D721Med (cell line): ENCODE measurements at regions not wholly inside any gene's neighbourhood (a gene's known extent, or its start where the extent isn't known, plus 50 kb on each side); places are given as distances from the start of the nearest gene placed in this dataset.

Source experiments
- DNase-seq: peaks from one replicate; pipeline ENCODE4 v3.0.0; 2011; ENCODE audit warnings: low spot score; ENCODE audit not compliant: insufficient read length
- FAIRE-seq: peaks from 2 replicates; lab custom pipeline; 2011; peaks lifted over from hg19 to GRCh38; lab: Jason Lieb, UNC
- CTCF ChIP-seq: IDR thresholded peaks from 2 replicates; pipeline ENCODE4 v1.5.1; 2012; ENCODE audit warnings: mild to moderate bottlenecking, control low read depth; ENCODE audit not compliant: insufficient read depth; ENCODE audit errors: missing control alignments

GRCh38 chr14:79971330-79971729 is 240.0 kb downstream of the DIO2 start:
- no peak for TF ChIP-seq CTCF
- FAIRE-seq (no peak), DNase-seq (no peak)

- FAIRE-seq (no peak), DNase-seq (no peak)
- TF ChIP-seq CTCF = no peak
Observed at GRCh38 chr14:79967453-79967852, 243.9 kb downstream of the DIO2 start.

- FAIRE-seq (no peak), DNase-seq (no peak)
- TF ChIP-seq CTCF = no peak
Observed at GRCh38 chr14:79967001-79967400, 244.3 kb downstream of the DIO2 start.

- DNase-seq (no peak), FAIRE-seq (no peak)
- TF ChIP-seq CTCF = no peak
Observed at GRCh38 chr14:79965896-79966295, 245.4 kb downstream of the DIO2 start.

GRCh38 chr14:79961197-79961596 is 250.1 kb downstream of the DIO2 start:
- TF ChIP-seq CTCF = no peak
- no peak for FAIRE-seq
- DNase-seq = no peak

- TF ChIP-seq CTCF = no peak
- DNase-seq (no peak), FAIRE-seq (no peak)
Observed at GRCh38 chr14:79960288-79960687, 251.0 kb downstream of the DIO2 start.

- TF ChIP-seq CTCF = no peak
- DNase-seq = no peak
- no peak for FAIRE-seq
Observed at GRCh38 chr14:79951572-79951971, 259.7 kb downstream of the DIO2 start.
